ENCODE measurements at regions not wholly inside any gene's neighbourhood (a gene's known extent, or its start where the extent isn't known, plus 50 kb on each side); places are given as distances from the start of the nearest gene placed in this dataset.

- intact Hi-C loops (cut with DNase I) = no loop called here
- no peak for DNase-seq
- peak in 1 of 2 donors; percentile 16 for ATAC-seq
These were observed 380.5 kb upstream of the PRMT6 start for GRCh38 chr1:106676021-106676420.

- DNase-seq = no peak
- no peak for ATAC-seq
- intact Hi-C loops (cut with DNase I) = no loop called here
These were observed 379.3 kb upstream of the PRMT6 start for GRCh38 chr1:106677181-106677580.

GRCh38 chr1:106677721-106678120 is 378.8 kb upstream of the PRMT6 start:
- intact Hi-C loops (cut with DNase I) = no loop called here
- ATAC-seq (no peak), DNase-seq (no peak)

- ATAC-seq (no peak), DNase-seq (no peak)
- intact Hi-C loops (cut with DNase I) = no loop called here
These were observed 378.0 kb upstream of the PRMT6 start for GRCh38 chr1:106678279-106679050.

DNA sequence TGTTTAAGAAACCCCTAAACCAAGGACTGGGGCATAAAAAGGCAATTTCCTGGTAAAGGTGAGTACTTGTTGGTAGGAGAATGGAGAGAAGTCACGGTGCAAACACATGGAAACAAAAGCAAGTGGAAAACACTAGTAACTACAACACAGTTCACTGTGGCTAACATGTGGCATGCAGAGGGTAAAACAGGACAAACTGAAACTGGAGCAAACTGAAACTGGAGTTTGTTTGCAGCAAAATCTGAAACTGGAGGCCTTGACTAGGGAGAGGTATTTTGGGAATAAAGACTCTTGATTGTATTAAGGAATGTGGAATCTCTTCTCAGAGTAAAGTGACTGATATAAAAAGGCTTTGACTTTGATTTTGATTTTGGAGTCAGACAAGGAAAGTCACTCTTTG is 376.3 kb upstream of the PRMT6 start:
- ATAC-seq = no peak
- intact Hi-C loops (cut with DNase I) = no loop called here
- no peak for DNase-seq

DNA sequence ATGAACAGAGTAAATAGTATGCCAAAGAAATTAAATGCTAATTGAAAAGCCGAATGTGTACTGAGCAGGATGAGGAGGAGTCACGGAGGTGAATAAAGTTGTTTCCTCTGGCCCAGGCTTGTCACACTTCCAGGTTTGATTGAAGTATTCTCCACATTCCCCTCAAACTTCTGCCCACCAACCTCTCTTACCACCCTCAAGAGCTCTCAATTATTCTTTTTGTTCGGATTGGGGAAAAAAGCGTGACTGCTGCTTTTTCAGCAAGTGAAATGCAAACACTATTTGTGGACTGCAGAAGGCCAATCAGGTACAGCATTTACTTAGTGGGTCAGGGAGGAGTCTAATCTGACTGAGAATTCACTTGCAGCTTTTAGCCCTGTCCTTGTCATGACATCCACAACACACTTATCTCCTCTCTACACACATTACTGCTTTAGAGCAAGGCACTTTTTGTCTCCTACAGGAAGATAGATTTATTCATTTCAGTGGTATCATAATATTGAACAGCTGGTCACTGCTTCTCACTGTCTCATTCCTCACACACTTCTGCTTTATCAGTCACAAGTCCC is 375.6 kb upstream of the PRMT6 start:
- DNase-seq (no peak), ATAC-seq (no peak)
- intact Hi-C loops (cut with DNase I) = no loop called here

- DNase-seq (no peak), ATAC-seq (no peak)
- intact Hi-C loops (cut with DNase I) = no loop called here
These were observed 374.4 kb upstream of the PRMT6 start for GRCh38 chr1:106681939-106682522.

- DNase-seq = no peak
- no peak for ATAC-seq
- intact Hi-C loops (cut with DNase I) = no loop called here
These were observed 368.0 kb upstream of the PRMT6 start for GRCh38 chr1:106688446-106688845.

- no peak for ATAC-seq
- no peak for DNase-seq
- intact Hi-C loops (cut with DNase I) = no loop called here
These were observed 357.8 kb upstream of the PRMT6 start for GRCh38 chr1:106698660-106699059.

GRCh38 chr1:106699433-106699832 is 357.0 kb upstream of the PRMT6 start:
- no peak for ATAC-seq
- DNase-seq = no peak
- intact Hi-C loops (cut with DNase I) = no loop called here

DNA sequence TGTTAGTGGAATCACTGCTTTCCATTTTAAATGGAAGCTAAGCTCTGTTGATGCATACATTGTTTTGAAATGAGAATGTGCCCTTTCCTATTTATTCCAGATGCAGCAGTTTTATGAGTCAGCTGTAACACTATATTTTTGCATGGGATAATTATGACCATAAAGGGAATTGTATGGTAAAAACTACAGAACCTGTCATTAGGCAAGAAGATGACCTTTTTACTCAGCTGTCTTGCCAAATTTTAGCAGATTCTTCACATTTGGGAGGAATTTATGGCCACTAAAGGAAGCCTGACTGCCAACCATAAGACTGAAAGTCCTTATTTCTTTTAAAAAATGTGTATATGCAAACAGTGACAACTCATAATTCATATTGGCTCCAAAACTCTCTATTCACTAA is 356.3 kb upstream of the PRMT6 start:
- intact Hi-C loops (cut with DNase I) = no loop called here
- no peak for DNase-seq
- no peak for ATAC-seq

- intact Hi-C loops (cut with DNase I) = no loop called here
- no peak for ATAC-seq
- DNase-seq = no peak
These were observed 350.5 kb upstream of the PRMT6 start for GRCh38 chr1:106705971-106706370.

- intact Hi-C loops (cut with DNase I) = no loop called here
- DNase-seq (no peak), ATAC-seq (no peak)
These were observed 338.9 kb upstream of the PRMT6 start for GRCh38 chr1:106717591-106717990.

DNA sequence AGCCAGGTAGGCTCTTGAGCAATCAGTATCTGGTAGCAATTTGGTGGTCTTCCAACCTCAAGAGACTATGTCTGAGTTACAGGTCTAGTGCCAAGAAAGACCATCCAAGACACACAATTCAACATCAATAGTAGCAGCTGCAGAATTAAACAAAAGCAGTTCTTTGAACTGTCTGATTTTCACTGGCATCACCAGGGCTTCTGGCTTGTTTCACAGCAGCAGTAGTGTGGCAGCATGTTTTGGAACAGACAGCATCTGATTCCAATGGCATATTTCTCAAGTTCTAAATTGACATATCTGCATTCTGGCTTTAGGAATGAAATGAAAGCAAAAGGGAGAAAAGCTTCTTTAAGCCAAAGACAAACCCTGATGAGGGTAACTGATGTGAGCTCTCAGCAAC is 334.7 kb upstream of the PRMT6 start:
- intact Hi-C loops (cut with DNase I) = no loop called here
- ATAC-seq (no peak), DNase-seq (no peak)

DNA sequence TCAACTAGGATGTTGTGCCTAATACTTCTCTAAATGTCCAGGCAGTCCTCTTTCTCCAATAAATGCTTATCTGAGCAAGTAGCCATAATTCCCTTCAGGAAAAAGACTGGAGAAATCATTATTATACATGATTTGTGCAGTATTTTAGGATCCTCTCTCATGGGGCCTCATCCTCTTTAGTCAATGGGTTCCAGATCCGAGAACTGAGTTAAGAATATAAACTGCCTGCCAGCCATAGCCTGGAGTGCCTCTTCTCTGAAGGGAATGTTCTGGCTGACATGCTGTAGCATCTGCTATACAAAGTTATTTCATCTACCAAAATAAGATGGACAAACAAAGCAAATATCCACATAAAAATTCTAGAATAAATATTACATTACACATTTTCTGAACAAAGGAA is 334.0 kb upstream of the PRMT6 start:
- DNase-seq = no peak
- intact Hi-C loops (cut with DNase I) = no loop called here
- no peak for ATAC-seq

- intact Hi-C loops (cut with DNase I) = no loop called here
- ATAC-seq (no peak), DNase-seq (no peak)
These were observed 329.3 kb upstream of the PRMT6 start for GRCh38 chr1:106727171-106727570.

DNA sequence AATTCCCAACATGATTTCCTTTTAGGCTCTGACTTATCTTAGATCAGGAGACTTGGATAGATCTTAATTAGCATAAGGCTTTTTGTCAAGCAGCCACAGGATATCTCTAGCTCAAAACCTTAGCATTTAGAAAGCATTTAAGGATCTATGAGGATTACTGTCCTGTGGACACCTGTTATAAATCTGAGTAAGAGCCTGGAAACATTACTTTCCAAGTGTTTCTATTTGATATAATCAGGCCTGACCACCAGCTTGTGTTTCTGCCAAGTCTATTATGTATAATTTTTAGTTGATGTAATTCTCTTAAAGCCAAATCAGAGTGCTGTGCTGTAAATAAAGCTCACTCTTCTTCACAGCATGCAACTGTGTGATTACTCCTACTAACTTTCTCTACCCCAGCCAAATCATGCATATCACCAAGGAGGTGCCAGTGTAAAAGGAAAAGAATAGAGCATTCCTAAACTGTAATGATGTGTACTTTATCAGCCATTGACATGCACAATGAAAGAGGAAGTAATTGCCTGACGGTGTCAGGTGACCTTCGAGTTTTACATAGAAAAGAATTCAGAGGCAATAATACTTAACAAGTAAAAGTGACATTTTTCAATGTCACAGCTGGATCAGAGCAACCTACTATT is 309.9 kb upstream of the PRMT6 start:
- DNase-seq (no peak), ATAC-seq (no peak)
- intact Hi-C loops (cut with DNase I) = no loop called here

- intact Hi-C loops (cut with DNase I) = no loop called here
- no peak for ATAC-seq
These were observed 309.2 kb upstream of the PRMT6 start for GRCh38 chr1:106747232-106747631.

DNA sequence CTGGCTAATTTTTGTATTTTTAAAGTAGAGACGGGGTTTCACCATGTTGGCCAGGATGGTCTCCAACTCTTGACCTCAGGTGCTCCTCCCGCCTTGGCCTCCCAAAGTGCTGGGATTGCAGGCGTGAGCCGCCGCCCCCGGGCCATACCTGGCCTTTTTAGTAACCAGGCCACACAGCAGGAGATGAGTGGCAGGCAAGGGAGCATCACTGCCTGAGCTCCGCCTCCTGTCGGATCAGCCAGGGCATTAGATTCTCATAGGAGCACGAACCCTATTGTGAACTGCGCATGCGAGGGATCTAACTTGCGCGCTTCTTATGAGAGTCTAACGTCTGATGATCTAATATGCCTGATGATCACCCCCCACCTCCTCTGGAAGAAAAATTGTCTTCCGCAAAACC is 308.7 kb upstream of the PRMT6 start:
- intact Hi-C loops (cut with DNase I) = no loop called here
- ATAC-seq = no peak
- DNase-seq = no peak

More at GRCh38 chr1:106747232-106747631, 309.2 kb upstream of the PRMT6 start:
- DNase-seq = no peak

DNA sequence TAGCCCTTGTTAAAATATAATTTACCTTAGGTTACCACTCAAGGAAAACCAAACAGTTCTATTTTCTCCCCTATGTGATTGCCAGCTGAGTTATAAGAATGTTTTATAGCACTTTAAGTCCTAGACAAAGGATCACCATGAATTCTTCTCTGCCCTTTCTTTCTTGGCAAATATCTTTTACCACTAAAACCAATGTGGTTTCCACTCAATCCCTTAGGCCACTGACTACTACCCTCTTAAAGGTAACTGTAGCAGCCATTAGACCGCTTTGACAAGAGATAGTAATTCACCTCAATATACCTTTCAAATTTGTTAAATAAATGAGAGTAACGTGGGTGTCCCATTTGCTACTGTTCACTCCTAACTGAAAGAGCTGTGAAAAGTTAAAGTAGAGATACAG is 307.9 kb upstream of the PRMT6 start:
- intact Hi-C loops (cut with DNase I) = no loop called here
- DNase-seq = no peak
- no peak for ATAC-seq

DNA sequence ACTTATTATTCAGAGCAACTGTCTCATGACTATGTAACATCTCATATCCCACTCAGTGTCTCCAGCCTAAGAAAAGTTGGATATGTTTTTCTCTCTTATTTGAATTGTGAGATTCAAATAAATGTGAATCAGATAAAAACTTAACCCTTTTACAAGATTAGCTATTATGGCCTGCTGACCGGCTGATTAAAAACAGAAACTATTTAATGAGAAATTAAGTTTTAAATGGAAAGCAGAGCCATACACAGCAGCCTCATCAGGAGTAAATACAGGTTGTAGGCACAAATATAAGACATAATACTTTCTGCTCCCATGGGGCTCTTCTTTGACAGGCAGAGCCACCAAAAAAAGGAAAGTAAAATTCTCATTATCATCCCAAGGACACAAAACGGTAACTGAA is 307.0 kb upstream of the PRMT6 start:
- ATAC-seq (no peak), DNase-seq (no peak)
- intact Hi-C loops (cut with DNase I) = no loop called here

Measured in left cardiac atrium (tissue), 4 donors.